NK-92 treated with Interleukin-12 subunit alpha and Interleukin-12 subunit beta, amount 100 ng/mL, for 24 hours (cell line): ENCODE measurements at regions not wholly inside any gene's neighbourhood (a gene's known extent, or its start where the extent isn't known, plus 50 kb on each side); places are given as distances from the start of the nearest gene placed in this dataset.
"Not testable (repeated sequence)": the region's sequence is repeated elsewhere in the genome, so short reads cannot be mapped to it uniquely, and the experiment has no call there.

Experiments
- DNase-seq: peaks from one replicate; lab custom pipeline; 2025; lab: John Stamatoyannopoulos, UW

DNA sequence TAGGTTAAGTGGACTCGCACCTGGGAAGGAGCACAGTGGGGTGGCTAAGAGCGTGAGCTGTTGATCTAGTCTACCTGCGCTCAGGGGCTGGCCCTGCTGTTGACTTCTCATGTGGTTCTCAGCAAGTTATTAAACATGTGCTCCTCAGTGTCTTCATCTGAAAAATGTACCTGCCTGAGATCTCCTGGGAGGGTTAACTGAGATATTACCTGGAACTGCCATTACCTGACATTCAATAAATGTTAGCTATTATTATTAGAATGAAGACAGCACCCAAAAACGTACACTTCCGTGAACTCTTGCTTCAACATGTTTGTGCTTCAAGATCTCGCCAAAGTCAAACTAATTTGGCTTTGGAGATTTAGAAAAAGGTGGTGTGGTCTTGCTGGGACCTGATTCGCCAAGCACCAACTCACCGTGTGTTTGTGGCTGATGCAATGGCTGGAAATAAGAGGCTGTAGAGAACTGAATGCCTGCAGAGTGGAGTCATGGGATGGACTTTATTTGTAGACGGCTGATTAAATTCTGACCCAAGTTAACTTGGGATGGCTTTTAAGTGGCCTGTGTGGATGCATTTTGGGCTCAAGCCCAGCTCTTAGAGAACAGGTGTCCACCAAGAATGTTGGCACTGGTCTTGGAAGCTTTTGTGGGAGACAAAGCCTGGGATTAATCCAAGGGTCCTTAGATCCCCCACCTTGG, 692.9 kb downstream of the QKI start:
- no peak for DNase-seq

DNA sequence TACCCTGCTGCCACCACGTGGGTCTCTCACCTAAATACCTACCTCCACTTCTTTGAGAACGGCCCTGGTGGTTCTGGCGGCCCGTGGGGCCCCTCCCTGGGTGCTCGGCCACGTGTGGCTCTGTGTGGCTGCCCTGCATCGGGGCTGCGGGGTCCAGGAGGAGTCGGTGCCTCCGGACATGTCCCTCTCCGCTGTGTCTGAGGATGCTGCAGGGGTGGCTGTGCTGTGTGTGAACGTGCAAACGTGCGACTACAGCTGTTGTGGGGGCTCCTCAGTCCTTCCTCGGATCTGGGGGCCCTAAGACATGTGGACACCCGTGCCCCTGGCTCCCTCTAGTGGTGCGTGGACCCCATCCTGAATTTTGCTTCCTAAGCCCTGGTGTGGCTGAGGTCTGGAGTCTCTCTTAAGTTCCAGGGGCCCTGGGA, 691.8 kb downstream of the QKI start:
- DNase-seq = no peak

DNA sequence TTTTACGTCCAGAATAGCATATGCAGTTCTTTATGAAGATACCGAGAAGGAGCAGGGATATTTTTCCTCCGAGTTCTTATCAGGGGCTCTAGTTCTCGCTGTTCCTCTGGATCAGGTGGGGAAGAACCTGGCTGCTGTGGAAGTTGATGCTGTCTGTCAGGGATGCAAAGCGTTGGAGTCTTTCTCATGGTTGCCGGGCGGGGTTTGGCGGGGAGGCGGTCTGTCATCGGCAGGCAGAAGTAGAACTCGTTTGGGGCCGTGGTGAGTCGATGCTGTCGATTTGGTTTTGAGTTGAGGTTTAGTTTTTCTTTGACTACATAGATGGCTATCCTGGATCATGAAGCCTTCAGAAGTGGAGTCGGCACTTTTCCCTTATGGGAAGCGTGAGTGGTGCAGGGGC, 691.2 kb downstream of the QKI start:
- no peak for DNase-seq

DNA sequence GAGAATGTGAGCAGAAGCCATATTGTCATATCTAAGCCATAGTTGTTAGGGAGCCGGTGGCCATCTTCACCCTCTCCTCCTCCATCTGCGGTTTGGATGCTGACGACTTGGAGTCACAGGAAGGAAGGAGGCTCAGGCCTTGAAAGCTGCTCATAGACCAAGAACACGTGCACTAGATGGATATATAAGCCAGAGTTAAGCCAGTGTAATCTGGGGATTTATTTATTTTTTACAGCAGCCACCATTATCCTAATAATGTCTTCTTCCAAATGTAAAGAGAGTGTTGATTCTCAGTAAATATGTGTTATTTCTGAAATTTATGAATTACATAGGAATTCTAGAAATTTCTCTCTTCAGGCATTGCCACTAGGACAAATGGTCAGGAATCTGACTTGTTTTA, 689.9 kb downstream of the QKI start:
- no peak for DNase-seq

DNA sequence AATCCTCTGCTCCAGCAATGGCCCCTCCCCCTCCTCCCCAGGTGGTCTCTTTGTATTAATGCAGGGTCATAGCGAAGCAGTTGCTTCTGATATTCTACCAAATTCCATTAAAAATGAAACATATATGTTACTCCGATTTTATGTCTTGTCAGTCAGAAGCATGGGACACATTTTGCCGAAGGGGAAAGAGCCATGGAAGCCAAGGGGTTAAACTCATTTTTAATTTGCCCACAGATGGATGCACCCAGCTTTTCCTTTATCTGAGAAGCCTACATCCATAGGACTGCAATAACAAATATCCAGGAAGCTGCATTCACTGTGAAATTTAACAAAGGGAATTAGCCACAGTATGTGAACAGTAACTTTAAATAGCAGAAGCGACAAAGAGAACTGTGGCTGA, 688.2 kb downstream of the QKI start:
- DNase-seq = no peak

DNA sequence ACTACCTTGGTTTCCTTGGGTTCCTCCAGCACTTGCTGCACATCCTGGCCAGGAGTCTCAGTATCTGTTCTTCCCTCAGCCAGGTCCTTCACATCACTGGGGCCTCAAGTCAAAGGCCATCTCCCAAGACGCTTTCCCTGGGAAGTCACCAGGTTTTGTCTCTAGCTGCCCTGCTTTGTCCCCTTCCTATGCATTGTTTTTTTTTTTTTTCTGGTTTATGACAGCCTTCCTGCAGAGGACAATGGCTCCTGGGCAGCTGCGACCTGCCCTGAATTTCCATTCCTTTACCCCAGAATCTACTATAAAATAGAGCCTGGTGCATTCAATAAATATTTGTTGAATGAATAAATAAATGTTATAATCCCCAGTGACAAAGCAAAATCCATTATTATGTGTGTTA, 687.3 kb downstream of the QKI start:
- no peak for DNase-seq

DNA sequence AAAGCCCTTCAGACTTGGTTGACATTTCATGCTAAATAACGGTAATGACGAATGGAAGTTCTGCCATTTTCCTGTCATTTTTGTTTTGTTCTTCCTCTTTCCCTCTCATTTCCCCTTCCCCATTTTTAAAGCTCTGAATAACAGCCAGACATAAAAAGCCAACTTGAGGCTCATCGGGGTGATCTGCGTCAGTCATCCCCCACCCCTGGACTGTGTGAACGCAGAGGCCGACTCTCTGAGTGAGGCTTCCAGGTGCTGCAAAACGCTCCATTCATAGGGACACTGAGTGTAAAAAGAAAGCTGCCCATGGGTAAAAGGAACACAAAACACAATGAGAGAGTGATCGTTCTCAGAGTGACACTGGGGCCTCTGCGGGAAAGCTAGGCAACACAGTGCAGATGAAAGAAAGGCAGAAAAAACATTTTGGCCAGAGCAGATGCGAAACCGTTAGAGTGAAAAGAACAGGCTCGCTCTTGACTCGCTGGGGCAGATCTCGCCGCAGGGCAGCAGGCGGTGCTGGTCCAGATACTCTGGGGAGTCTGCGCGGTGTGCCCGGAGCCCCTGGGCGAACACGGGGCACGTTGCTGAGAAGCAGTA, 684.8 kb downstream of the QKI start:
- DNase-seq = no peak

DNA sequence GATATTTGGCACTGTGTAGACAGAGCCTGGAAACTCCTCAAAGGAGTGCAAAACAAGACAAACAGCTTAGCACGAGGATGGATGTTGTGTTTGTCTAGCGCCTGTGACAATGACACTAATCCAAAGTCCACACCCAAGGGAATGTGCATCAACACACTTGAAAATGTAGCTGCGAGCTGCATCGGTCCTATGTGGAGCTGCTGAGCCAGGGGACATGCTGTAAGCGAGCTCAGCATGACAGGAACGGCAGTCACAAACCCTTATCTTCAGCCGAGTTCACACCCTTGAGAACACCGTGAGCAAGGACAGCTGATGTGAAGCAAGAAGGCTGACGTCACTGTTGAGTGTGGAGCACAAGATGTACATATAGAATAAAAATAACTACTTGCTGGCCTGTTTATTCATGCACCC, 684.3 kb downstream of the QKI start:
- DNase-seq = no peak

DNA sequence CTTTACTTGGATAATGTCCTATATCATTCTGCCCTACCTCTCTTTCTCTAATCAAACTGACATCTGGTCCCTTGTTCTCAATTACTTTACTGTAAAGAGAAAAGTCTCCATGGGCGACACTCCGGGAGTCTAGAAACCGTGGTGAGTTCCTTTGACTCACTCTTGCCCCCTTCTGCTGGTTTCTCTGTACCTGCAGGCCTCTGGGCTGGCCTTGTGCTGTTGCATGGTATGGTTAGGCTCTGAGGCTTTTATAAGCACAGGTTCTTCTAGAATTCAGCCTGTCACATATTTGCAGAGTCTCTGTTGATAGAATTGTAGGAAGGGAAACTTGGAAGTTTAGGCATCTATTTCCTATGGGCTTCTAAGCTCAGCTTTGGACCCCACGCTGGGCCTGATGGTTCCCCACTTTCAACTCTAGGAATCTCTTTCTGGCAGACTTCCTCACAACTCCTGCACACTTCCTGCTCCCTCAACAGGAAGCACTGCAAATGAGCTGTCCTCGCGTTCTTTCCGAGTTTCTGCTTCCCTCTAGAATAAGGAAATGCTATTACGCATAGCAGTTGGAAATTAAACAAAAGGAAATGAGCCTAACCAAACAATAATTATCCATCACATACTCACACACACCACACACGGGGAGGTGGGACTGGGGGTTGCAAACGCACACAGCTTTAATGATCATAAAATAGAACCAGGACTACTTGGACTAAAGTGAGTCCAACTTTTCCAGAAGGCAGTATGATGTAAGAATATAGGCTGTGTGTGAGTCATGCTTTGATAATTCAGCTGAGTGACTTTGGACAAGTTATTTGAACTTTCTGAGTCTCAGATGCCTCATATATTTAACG, 683.3 kb downstream of the QKI start:
- DNase-seq = no peak

DNA sequence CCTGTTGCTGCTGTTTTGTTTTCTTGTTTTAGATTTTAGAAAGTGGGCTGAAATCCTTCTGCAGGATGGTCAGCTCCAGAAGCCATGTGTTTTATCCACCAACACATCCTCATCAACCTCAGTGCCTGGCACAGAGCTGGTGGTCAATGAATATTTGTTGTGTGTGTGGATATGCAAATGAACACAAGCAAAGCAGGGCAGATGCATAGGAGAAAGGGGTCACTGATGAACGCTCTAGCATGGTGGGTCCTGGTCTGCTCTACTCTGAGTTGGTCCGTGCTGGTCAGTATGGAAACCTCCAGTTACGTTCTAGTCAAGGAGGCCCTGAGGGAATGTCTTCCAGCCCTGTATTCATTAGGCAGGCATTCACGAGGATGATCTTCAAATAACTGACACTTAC, 682.5 kb downstream of the QKI start:
- no peak for DNase-seq

DNA sequence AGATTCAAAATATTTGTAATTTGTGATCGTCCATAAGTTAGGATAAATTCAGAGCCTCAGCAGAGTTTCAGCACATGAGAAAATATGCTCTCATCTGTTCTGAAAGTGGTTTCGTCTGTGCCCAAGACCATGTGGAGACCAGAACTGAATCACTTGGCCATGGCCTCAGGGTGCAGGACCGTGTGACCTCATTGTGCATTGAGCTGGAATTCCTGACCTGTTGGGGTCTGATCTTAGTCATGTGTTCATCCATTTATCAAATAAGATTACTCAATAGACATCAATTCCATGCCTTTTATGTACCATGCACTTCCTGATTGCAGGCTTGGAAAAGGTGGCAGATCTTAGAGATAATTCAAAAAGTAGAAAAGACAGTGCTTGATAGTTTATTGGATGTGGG, 680.5 kb downstream of the QKI start:
- no peak for DNase-seq

DNA sequence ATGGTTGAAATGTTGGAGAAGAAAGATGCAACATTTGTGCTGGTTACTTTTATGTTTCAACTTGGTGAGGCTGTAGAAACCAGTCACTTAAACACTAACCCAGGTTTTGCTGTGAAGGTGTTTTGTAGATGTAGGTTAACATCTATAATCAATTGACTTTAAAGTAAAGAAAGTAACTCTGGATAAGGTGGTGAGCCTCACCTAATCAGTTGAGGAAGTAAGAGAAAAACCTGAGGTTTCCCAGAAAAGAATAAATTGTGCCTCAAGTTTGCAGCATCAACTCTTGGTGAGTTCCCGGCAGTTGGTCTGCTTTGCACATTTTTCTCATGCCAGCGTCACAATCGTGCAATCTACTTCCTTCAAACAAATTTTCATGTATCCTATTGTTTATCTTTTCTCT, 673.4 kb downstream of the QKI start:
- DNase-seq = no peak

DNA sequence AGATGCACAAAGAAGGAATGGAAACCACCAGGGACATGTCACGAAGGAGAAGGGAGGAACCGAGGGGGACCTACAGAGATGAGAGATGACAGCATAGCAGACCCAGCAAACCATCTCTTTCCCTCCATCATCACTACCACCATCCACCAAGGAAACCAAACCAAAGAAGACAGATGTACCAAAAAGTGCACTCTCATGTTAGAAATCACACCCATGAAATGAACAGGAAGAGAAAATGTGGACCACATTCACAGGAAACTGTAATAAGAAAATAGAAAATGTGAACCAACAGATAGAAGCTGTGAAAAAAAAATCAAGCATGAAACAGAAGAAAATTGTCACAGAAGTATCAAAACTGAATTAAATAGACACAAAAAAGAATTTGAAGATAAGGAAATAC, 672.7 kb downstream of the QKI start:
- no peak for DNase-seq

DNA sequence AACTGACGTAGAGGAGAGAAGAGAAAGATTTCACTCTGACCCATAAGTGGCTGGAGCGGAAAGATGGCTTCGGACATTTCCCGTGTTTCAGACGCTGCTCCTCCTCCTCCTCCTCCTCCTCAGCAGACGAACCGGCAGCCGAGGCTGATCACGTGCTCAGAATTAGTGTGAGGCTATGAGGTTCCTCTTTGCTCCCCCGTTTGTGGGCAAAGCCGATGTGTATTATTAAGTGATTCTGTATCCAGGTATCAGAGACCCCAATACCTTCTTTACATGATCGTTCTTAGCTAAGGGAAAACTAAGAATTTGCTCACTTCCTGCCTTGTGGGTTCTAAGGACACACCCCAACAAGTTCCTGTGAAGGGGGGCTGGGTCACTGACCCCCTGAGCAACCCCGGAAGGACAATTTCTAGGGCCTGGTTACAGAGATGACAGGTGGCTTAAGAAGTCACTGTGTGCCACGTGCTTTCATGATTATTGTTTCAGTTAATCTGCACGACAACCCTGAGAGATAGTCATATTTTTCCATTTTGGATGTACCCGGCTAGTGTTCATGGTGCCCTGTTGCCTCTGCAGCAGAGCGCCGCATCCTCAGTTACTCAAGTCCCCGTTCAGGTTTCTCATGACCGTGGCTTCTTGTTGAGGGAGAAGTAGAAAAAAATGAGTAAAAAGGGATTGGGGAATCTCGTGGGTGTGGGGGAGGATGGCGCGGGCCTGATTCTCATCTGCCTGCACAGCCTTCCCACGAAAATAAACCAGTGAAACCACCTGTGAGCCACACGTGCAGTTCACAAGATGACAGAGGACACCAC, 671.8 kb downstream of the QKI start:
- no peak for DNase-seq

DNA sequence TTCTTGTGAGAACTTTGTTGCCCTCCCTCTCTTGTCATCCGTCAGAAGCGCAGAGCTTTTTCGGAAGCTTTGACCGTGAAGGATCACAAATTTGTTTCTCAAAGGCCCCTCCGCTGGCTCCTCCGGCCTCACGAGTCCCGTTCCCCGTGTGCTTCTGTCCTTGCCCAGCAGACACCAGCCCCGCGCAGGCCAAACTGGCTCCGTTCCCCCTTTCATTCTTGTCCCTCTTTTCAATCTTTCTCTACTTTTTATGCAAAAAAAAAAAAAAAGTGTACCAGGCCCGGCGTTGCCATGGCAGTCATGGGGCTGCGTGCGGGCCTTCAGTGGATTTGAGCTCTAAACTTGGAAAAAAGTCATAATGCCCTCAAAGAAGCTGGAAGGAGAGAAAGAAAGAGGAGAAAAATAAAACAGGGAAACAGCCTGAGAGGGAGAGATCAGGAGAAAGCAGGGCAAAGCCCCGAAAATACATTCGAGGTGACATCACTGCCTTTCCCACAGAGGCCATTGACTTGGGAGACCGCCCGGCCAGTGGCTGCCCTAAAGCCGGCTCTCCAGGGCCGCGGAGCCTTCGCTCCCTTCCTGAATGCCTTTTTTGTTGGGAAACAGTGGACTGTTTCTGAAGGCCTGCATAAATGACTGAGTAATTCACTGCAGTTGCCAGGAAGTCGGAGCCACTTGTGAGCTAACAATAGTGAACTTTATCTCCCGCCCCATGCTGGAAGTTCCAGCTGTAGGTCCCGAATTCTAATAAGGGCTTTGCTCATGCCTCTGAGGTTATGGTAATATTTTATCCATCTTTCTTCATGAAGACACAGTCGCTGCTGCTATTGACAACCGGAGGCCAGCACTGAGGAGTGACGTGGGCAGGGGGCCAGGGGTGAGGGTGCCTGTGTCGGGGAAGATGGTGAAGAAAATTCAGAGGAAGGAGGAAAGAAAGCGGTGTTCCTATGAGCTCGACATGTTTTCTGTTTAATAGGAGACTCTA, 670.9 kb downstream of the QKI start:
- no peak for DNase-seq

DNA sequence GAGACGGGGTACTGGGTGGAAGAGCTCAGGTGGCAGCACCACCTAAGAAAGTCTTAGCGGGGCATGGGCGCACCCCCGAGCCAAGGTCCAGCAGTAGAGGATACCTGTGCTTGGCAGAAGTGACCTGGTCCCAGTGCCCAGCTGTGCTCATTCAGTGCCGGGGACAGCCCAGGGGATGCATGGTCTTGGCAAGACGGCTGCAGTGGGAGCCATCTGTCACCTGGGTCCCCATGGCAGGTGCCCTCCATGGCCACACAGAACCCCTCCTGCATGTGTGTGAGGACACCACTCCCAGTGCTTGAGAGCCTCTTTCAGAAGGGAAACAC, 664.7 kb downstream of the QKI start:
- DNase-seq = no peak

DNA sequence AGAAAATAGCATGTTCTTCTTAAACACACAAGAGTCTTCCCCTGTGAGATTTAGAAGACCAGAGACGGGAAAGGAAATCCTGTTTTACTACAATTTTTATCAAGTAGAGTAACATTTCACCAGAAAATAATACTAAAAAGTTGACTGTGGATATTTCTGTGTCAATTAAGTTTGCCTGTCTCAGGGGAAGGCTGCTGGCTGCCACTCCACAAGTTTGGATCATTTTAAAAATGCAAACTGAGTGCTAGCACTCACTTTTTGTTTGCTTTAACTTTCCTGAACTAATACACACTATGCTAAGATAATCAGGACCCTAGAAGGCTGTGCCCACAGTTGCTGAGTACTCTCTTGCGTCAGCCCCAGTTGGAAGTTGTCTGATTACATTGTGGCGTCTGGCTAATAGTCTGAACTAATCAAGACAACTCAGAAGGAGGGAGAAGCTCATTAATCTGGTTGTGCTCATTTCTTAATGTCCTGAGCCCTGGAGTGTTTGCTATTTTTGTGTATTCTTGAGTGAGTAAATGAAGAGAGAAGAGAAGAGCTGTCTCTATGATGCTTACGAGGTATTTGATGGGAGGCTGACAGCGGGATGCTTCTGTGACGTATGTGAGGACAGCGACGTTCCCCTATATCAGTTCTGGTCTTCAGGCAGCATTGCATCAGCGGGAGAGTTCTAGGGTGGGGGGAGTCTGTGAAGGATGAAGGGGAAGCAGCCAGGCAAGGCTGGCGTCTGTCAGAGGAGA, 664.2 kb downstream of the QKI start:
- no peak for DNase-seq

DNA sequence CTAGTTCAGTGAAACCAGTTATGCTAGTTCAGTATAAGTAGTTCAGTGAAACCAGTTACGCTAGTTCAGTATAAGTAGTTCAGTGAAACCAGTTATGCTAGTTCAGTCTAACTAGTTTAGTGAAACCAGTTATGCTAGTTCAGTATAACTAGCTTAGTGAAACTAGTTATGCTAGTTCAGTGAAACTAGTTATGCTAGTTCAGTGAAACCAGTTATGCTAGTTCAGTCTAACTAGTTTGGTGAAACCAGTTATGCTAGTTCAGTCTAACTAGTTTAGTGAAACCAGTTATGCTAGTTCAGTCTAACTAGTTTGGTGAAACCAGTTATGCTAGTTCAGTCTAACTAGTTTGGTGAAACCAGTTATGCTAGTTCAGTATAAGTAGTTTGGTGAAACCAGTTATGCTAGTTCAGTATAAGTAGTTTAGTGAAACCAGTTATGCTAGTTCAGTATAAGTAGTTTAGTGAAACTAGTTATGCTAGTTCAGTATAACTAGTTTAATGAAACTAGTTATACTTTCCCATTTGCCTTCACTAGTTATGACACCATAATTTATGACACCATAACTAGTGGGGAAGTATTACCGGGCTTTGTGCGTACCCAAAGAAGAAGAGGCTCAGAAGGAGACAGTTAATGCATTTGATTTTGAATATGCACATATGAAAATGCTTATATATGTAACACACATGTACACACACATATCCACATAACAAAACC, 662.5 kb downstream of the QKI start:
- not testable (repeated sequence) for DNase-seq

DNA sequence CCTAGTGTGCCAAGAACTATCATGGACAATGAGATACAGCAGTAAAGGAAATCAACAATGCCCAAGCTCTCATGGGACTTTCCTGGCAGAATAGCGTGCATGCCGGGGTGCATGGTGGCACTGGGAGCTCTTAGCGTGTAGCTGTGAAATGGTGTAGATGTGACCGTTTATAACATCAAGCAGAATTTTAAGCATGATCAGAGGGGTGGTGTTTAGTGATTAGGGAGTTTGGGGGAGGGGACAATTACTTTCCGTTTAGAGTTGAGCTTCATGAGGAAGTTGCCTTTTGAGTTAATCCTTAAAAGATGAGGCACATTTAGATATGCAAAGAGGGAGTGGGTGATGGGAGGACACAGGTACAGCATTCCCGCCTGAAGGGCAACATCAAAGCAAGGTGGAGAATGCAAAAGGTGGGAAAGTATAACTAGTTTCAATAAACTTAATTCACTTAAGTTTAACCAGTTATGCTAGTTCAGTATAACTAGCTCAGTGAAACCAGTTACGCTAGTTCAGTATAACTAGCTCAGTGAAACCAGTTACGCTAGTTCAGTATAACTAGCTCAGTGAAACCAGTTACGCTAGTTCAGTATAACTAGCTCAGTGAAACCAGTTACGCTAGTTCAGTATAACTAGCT, 661.6 kb downstream of the QKI start:
- DNase-seq = no peak
